ENCODE measurements at regions not wholly inside any gene's neighbourhood (a gene's known extent, or its start where the extent isn't known, plus 50 kb on each side); places are given as distances from the start of the nearest gene placed in this dataset.

DNA sequence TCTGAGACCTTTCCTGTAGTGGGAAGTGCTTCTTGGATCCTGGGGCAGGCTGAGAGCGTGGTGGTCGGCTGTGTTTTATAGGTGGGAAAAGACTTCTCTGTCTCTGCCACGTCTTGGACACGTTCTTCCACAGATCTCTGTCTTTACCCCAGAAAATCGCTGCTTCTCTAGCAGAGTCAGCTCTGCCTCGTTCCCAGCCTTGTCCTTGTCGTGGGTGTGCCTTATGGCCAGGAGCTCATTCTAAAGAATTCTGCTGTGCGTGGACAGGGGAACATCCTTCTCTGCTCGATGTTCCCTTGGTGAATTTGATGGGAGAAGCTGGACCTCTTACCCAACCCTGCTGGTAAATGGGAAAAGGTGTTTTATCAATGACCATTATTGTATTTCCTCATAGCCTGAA, 433.1 kb upstream of the C2CD4B start:
- Histone ChIP-seq H3K27me3 (replicated peaks in 1 of 4; ENCODE audit: control extremely low read depth in 1 of 4, control insufficient read depth in 3 of 4, insufficient read depth in 4 of 4, low read length in 3 of 4) (peaks cover 0 to under 1% (median 0%) of the 10 kb centered on the region in 4 experiments), H2AFZ (ENCODE audit: insufficient read depth, low read depth, low read length, poor library complexity, severe bottlenecking) (no peak overlapping the region), H3K4me1 (ENCODE audit: control insufficient read depth in 2 of 2, insufficient read depth in 2 of 2, low read length in 2 of 2) (no peaks in the 10 kb centered on the region), H3K36me3 (replicated peaks in 1 of 2; ENCODE audit: control extremely low read depth in 1 of 2, control insufficient read depth in 1 of 2, extremely low read depth in 1 of 2, insufficient read depth in 2 of 2, low read length in 1 of 2) (no peaks in the 10 kb centered on the region), H3K9me3 (ENCODE audit: control extremely low read depth in 1 of 3, control insufficient read depth in 2 of 3, insufficient read depth in 1 of 3, low read length in 2 of 3) (no peaks in the 10 kb centered on the region), H3K4me2 (replicated peaks; ENCODE audit: low read depth, low read length, poor library complexity, severe bottlenecking) (no peak overlapping the region), H3K9ac (ENCODE audit: low read length) (no peak overlapping the region), H3K79me2 (ENCODE audit: control insufficient read depth, insufficient read depth, low read length) (no peaks in the 10 kb centered on the region), H4K20me1 (ENCODE audit: control insufficient read depth, insufficient read depth, low read length, poor library complexity, severe bottlenecking) (no peaks in the 10 kb centered on the region), H3K4me3 (ENCODE audit: control extremely low read depth in 1 of 5, extremely low read depth in 1 of 5, insufficient read depth in 1 of 5, low read depth in 2 of 5, low read length in 4 of 5) (no peak overlapping the region), H3K27ac (ENCODE audit: low read length in 2 of 2) (no peak overlapping the region)
- Mint-ChIP-seq H3K4me1 (no peaks in the 10 kb centered on the region), H3K4me3 (no peak overlapping the region), H3K27ac (no peak overlapping the region), H3K9me3 (ENCODE audit: insufficient read depth) (no peaks in the 10 kb centered on the region), H3K27me3 (peaks cover 21% of the 10 kb centered on the region)
- ChIA-PET CTCF (no interaction called here), POLR2A (no interaction called here)
- TF ChIP-seq CTCF (IDR thresholded peaks at IDR 0.05) (no peak), EZH2 (IDR thresholded peaks at IDR 0.05; ENCODE audit: borderline replicate concordance, insufficient read depth, low read depth, low read length, poor library complexity, severe bottlenecking) (no peak)
- ATAC-seq (ENCODE audit: low read depth) (no peak), DNase-seq (no peak)
- intact Hi-C loops (cut with micrococcal nuclease) = no loop called here
- 86% methylated on average over 8 of the region's 9 CpGs for WGBS (ENCODE audit: insufficient coverage)

DNA sequence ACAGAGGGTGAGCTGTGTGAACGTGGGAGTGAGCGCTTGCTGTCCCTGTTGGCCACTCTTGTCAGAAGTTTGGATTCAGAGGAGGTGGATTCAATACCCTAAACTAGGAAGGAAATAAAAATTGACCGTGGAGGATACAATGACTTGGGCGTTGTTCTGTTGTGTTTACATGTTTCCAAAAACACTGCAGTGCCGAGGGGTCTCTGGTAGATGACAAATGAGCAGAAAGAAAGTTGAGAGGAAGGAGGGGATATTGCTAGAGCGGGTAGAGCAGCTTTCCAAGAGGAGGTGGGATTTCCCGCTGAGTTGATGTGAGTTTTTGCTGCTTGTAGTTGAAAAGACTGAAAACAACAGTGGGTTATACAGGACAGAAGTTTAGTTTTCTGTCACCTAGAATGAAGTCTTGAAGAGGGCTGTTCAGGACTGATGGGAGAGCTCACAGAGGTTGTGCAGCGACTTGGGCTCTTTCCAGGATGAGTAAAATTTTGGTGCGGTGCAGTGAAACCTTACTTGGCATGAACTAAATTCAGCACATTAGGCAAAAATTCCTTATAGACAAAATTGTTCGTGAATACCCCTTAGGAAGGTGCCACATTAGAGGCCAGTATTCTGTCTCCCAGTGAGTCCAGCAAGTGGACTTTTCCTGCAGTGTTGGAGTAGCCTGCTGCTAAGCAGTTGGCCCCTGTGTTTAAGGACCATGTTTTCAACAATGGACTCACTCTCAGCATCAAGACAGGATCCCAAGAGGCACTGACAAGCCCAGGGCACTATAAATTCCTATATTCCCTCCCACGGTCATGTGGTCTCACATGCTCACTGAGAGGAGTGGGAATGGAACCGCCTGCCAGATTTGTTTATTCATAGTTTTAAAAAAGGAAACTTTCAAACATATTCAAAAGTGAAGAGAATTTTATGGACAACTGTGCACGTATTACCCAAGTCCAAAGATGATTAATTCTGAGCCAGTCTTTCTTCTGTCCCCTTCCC, 435.0 kb upstream of the C2CD4B start:
- ATAC-seq (ENCODE audit: low read depth) = no peak
- no peak overlapping the region for H3K4me2 ChIP-seq (replicated peaks; ENCODE audit: low read depth, low read length, poor library complexity, severe bottlenecking)
- no peaks in the 10 kb centered on the region for H3K9me3 Mint-ChIP-seq (ENCODE audit: insufficient read depth)
- H3K4me3 ChIP-seq (ENCODE audit: control extremely low read depth in 1 of 5, extremely low read depth in 1 of 5, insufficient read depth in 1 of 5, low read depth in 2 of 5, low read length in 4 of 5) = no peak overlapping the region
- H3K4me1 ChIP-seq (ENCODE audit: control insufficient read depth in 2 of 2, insufficient read depth in 2 of 2, low read length in 2 of 2) = no peaks in the 10 kb centered on the region
- DNase-seq = no peak
- ChIA-PET CTCF (no interaction called here), POLR2A (no interaction called here)
- H3K4me1 Mint-ChIP-seq = no peaks in the 10 kb centered on the region
- H3K27me3 ChIP-seq (replicated peaks in 1 of 4; ENCODE audit: control extremely low read depth in 1 of 4, control insufficient read depth in 3 of 4, insufficient read depth in 4 of 4, low read length in 3 of 4) = no peaks in the 10 kb centered on the region
- no peak overlapping the region for H3K27ac ChIP-seq (ENCODE audit: low read length in 2 of 2)
- H3K79me2 ChIP-seq (ENCODE audit: control insufficient read depth, insufficient read depth, low read length) = no peaks in the 10 kb centered on the region
- H3K9ac ChIP-seq (ENCODE audit: low read length) = no peak overlapping the region
- H3K27me3 Mint-ChIP-seq = peaks cover 12% of the 10 kb centered on the region
- TF ChIP-seq CTCF (IDR thresholded peaks at IDR 0.05) (no peak), EZH2 (IDR thresholded peaks at IDR 0.05; ENCODE audit: borderline replicate concordance, insufficient read depth, low read depth, low read length, poor library complexity, severe bottlenecking) (no peak)
- 73% methylated on average over 9 of the region's 13 CpGs for WGBS (ENCODE audit: insufficient coverage)
- no peak overlapping the region for H3K4me3 Mint-ChIP-seq
- no peaks in the 10 kb centered on the region for H4K20me1 ChIP-seq (ENCODE audit: control insufficient read depth, insufficient read depth, low read length, poor library complexity, severe bottlenecking)
- no peaks in the 10 kb centered on the region for H3K36me3 ChIP-seq (replicated peaks in 1 of 2; ENCODE audit: control extremely low read depth in 1 of 2, control insufficient read depth in 1 of 2, extremely low read depth in 1 of 2, insufficient read depth in 2 of 2, low read length in 1 of 2)
- intact Hi-C loops (cut with micrococcal nuclease) = no loop called here
- H2AFZ ChIP-seq (ENCODE audit: insufficient read depth, low read depth, low read length, poor library complexity, severe bottlenecking) = no peak overlapping the region
- no peaks in the 10 kb centered on the region for H3K9me3 ChIP-seq (ENCODE audit: control extremely low read depth in 1 of 3, control insufficient read depth in 2 of 3, insufficient read depth in 1 of 3, low read length in 2 of 3)
- no peak overlapping the region for H3K27ac Mint-ChIP-seq

Data from B cell (primary cell).